ENCODE measurements at regions not wholly inside any gene's neighbourhood (a gene's known extent, or its start where the extent isn't known, plus 50 kb on each side); places are given as distances from the start of the nearest gene placed in this dataset.

DNA sequence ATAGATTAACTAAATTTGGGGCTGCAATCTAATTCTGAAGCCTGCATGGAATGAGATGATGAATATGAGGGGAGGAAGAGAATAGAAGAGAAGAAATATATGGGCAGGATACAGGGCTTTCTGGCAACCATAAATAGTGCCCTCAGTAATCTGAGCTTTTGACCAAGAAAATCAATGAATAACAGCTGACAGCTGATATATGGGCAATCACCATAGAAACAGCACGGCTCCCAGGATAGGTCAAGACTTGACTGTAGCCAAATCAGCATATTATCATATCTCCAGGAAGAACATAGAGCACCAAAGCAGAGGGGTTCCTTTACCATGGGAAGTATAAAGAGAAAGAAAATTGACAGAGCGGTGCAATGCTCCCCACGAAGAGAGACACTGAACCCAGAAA lies 643.8 kb upstream of the TENM4 start:
- peak; percentile 90 to 92 for DNase-seq

DNA sequence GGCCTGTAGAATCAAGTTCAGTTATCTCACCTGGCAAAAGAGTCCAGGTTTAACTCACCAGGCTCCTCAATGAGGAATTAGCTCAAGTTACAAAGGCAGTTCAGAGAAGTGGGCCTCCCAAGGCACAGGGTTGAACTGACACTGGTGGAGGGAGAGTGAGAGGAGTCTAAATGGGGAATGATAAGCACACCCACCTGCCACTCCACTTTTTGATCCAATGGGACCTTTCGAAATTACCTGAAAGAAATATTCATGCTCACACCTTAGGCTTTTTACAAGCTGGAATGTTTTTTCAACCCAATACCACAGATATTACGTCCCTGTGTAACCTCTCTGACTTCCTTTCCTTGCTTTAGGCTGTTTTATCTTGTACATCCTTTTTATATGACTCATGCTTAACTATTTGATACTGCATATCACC lies 642.7 kb upstream of the TENM4 start:
- DNase-seq, result peak; percentile 38 to 46

DNA sequence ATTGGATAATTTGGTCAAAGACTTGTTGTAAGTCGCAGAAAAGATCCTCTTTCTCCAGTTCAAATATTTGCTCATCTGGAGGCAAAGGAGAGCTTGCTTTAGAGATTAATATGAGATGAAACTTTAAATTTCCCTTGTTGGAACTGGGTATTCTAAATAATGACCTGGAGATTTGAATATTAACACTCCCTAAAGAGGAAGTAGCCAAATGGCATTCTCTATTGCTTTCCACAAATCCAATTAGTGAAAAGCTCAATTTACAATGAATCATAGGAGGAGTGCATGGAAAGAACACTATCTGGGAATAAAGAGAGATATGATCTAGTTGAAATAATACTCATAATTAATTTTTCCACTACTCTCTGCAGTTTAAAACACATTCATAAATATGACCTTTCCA lies 641.6 kb upstream of the TENM4 start:
- DNase-seq, result peak in 1 of 2 experiments; percentile 39

DNA sequence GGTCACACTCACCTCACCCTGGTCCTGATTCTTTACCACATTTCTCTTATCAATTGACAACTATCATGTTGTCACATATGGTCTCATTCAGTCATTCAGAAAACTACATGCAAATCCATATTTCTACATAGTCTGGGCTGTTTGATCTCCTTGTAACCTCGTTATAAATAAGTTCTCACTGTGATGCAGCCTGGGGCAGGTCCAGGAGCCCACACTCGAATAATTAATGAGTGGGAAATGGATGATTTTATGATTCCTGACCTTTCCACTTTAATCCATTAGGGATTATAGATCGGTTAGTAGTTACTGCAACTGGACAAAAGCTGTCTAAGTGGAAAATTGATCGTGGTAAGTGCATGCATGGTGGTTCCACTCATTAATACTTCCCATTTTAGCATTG lies 636.3 kb upstream of the TENM4 start:
- peak in 1 of 2 experiments; percentile 22 for DNase-seq

DNA sequence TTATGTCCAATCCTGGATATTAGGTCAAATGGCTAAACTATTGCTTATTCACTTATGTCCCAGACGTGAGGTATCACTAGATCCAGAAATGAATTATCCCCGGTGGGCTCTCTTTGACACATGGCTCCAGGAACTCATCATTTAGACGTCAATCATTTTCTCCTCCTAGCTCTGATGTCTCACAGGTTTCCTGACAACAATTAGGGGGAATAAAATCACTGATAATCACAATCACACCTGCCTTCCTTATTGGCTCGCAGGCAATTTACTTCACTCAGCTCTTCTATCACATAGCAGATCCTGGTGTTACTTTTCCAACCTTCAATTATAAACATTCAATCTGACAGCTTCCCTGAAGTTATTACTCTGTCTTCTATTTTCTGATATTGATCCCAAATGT lies 634.0 kb upstream of the TENM4 start:
- no peak for DNase-seq

DNA sequence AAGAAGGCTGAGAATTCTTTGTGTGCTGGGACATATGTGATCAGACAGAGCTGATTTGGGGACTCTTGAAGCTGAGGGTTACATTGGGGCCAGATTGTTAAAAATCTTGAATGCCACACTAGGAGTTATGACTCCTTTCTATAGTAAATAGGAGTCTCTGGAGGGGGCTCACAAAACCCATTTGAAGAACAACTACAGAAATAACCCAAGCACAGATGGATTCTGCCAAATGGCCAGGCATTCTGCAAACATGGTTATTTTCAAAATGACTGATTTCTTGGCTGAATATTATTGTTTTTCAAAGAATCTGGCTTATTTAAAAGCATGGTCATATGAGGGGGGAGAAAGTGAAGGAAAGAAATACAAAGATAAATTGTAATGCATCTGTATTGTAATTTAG lies 625.5 kb upstream of the TENM4 start:
- DNase-seq, result no peak

DNA sequence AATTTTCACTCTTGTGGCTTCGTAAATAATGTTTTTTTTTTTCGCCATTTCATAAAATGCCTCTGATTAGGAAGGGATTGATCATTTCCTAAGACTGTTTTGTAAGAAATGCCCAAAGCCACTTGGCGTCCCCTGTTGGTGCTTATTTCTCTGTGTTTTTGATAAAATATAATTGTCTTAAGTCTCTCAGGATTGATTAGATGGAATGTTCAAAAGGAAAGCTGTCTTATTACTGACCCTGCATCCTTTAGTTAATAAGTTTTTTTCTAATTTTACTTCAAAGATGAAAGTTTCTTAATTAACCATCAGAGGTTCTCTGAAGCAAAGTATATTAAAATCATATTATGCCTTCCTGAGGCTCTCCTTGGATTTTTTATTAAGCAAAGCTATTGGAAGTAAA lies 624.3 kb upstream of the TENM4 start:
- DNase-seq, result no peak

DNA sequence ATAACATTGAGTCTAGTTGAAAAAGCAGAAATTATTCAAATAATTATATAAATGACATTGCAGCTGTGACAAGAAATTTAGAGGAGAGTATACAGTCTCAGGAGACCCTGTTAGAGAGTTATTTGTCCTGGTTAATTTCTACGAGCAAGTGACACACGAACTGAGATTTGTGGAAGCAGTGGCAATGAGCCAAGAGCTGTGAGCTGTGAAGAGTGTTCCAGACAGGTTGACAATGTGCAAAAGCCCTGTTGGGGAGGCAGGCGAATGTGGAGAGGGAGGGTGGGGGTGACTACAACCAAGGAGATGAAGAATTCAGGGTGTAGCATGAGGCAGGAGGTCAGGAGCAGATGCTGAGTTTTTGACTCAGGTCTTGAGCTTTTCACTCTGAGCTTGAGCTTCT lies 620.2 kb upstream of the TENM4 start:
- DNase-seq, result no peak

DNA sequence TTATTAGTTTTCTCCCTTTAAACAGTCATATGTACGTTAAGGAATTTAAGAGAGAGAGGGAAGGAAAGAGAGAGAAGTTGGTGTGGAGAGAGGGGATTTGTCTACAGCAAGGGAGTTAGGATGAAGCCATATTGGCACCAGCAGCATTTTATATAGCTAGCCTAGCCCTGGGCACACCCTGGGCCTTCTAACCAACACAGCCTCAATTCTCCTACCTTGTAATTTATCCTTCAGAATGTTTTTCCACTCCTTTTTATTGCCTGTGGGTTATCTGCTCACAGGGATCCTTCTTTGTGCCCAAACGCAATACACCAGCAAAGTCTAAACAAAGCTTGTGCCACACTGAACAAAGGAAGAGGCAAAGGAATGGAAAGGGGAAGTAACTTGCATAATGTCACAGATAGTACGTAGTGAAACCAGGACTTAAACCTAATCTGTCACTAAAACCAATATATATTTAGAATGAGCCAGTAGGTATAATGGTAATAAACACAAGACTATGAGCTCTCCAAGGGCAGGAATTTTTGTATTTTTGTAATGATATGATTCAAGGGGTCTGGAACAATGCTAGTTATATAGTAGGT lies 613.8 kb upstream of the TENM4 start:
- DNase-seq, result no peak

DNA sequence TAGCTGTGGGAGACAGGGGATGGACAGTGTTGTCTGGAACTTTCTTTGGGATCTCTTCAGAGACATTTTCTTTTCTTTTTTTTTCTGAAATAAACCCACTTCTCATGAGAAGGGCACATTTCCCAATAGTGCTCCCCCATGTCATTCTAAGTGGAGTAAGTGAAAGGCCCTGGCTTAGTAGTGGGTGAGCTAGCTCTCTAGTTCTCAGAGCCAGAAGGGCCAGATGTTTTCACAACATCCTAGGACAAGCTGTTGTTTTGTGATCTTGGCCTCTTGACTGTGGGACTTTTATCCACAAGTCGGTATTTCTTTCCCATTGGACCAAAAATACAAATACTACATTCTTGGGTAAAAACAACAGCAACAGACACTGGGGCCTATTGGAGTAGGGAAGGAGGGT lies 607.7 kb upstream of the TENM4 start:
- no peak for DNase-seq

DNA sequence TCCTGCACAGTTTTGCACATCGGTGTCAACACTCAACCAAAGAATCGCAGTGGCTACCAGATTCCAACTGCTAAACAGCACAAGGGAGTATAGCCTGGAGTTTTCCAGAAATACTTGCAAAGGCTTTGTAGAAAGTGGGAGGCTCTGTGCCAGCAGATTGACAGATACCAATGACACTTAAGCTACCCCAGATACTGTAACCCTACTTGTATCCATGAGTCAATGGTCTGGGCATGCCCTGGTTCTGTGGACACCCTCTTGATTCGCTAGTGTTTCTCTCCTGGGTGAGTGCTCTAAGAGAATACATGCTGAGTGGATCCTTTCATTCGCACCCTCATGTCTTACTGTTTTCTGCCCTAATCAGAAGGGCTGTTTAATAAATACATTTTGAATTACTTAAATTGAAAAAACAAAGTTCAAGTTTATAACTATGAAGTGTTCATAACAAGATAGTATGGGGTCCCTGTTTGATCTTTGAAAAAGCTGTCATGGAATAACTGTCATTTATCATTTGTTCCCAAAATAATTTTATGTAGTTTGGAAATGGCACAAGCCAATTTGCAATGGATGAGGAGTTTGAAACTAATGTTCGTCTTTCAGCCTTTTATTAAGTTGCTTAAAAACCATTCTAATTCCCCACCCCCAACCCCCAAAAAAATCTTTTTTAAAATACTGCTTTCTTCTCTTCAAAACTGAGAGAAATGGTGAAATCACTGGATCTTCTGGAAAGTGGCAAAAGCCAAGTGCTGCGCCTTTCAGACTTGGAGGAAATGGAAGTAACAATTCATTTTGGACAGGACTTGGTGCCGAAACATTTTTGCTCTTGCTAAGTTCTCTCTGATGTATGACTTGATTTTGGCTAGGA lies 600.5 kb upstream of the TENM4 start:
- no peak for DNase-seq

DNA sequence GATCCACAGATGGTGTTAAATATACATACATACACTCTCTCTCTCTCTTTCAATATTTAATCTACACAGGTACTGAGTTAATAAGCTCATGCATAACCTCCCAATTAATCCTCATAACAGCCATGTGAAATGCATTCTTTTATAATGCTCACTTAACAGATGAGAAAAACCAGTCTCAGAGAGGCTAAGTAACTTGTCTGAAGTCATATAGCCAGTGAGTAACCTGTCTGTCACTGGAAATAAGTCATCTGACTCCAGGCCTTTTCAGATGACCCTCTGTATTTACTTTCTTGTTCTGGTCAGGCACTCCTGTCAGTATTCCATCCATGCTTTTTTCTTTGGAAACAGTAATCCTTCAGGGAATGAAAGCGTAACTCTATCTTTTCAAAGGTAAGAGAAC lies 594.0 kb upstream of the TENM4 start:
- DNase-seq, result no peak

DNA sequence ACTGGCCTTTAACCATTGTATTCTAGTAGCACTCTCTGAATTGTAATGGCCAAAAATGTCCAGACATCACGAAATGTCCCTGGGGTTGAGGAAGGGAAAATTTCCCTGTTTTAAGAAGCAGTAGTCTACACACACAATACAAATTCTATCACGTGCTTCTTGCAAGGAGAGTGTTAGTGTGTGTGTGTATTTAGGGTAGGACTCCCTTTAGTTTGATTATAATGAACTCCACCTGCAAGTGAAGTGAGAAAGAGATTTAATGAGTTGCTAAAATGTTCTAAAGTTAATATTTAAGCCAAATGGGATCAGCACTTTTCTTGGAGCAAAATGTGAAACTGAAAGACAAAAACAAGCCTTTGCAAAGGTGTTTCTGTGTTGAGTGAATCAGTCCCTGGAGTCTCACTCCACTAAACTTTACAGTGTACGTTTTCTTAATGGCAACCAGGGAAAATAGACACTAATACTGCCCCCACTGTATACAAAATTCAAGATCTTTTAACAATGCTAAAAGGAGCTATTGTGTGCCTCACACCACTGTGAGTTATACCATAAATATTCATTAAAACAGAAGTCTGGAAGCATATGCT lies 590.3 kb upstream of the TENM4 start:
- DNase-seq, result no peak

DNA sequence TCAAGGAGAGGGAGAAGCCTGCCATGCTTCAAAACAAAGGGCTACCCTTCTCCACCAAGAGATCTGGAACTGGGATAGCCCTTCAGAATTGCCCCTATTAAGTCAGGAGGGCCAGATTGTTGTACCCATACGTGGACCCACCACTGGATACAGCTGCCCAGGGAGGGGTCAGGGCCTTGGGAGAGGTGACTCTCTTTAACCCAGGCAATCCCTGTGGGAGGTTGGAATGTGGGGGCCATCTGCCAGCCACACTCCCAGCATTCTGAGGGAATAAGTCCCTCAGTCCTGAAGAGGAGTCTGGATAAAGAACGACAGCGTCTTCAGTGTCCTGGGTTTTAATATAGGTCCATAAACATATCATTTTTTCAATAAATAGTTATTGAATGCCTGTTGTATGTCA lies 588.2 kb upstream of the TENM4 start:
- DNase-seq, result no peak

DNA sequence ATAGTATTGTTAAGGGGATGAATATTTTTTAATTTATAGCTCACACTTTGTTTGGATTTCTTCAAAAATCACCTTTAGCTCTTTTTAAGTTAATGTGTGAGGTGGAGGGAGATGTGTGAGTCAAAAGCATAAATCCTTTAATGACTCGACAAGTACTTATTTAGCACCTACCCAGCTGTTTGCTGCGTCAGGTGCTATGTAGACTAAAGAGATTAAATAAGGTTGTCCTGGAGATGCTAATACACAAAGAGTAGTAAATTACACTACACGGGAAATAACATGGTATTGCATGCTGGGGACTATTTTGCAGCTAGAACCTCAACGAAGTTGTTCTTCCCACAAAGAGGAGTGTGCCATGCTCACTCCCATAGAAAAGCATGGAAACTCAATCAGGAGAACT lies 583.3 kb upstream of the TENM4 start:
- no peak for DNase-seq

DNA sequence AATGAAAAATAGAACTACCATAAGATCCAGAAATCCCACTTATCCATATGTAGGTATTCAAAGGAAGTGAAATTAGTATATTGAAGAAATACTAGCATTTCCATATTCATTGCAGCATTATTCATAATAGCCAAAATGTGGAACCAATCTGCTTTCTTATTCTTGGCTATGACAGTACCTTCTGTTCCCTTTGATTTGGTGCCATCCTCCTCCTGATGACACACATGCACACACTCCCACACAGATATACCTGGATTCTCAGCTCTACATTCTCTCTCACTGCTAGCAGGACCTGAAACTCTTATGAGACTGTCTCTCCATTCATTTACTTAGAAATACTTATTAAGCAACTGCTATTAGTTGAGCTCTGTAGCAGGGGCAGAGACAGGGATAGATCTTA lies 582.6 kb upstream of the TENM4 start:
- DNase-seq, result no peak

DNA sequence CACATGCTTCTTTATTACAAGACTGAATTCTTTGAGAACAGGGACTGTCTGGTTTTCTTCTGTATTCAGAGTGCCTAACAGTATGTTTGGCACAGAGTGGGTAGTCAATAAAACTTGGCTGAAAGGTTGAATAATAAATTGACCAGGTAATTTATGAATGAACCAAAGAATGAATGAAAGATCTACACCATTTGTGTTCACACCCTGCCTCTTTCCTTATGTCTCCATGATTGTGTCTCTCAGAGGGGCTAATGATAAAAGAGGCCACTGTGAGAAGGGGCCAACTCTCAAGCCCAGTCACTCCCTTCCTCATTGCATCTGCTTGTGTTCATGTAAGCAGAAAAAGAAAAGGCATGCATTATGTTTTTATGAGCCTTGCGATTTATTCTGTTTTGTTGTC lies 569.7 kb upstream of the TENM4 start:
- DNase-seq, result no peak

DNA sequence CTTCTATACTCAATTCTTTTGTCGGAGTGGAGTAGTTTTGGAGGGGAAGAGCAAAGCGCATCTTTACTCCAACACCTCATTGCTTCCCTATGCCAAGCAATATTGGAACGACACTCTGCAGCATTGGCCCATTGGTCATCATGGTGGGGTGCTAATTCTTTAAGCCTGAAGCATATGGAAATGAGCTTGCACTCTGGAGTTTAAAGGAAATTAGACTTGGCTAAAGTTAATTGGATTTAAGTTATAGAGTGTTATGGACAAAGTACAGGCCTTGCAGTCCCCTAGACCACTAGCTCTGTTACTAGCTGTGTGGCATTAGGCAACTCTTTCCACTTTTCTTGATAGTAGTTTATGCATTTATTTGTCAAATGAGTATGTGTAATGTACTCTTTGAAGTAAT lies 568.3 kb upstream of the TENM4 start:
- DNase-seq, result no peak

DNA sequence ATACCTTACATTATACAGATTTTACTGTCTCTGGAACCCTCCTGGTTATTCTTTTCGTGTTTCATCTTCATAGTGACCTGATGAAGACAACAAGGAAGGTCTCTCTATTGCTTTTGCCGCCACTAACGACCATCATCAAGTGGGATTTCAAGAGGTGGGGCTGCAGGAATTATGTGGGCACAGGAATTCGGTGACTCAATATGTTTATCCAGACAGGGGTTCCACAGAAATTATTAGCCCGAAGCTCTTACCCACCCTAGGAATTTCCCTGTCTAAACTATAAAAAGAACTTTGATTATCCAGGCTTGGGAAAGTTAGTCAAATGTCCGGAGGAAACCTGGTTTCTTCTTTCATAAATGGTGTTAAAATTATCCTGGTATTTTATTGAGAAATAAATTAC lies 566.8 kb upstream of the TENM4 start:
- no peak for DNase-seq

DNA sequence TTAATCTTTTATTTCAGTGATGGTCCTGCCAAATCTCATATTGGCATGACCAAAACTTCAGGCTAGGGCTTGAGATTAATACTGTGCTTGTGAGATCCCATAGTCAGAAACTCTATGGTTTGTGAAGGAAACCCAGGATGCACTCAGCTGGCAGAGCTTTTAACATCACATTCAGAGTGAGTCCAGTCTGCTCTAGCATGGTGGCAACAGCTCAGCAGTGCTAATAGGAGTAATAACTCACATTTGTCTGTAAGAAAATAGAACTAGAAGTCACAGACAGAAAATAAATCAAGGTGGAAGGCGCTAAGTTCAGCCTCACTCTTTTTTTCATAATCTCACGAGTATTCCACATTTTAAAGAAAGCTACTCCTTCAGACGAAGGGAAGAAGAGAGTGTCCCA lies 549.3 kb upstream of the TENM4 start:
- no peak for DNase-seq

DNA sequence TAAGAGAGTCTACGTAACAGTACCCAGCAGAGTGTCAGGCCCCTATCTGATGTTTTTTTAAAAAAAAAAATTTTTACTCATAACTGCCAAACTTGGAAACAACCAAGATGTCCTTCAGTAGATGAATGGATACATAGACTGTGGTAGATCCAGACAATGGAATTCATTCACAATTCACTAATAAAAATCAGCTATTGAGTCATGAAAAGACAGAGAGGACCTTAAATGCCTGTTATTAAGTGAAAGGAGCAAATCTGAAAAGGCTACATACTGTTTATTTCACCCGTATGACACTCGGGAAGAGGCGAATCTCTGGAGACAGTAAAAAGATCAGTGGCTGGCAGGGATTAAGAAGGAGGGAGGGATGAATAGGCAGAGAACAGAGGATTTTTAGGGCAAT lies 541.4 kb upstream of the TENM4 start:
- DNase-seq, result no peak

DNA sequence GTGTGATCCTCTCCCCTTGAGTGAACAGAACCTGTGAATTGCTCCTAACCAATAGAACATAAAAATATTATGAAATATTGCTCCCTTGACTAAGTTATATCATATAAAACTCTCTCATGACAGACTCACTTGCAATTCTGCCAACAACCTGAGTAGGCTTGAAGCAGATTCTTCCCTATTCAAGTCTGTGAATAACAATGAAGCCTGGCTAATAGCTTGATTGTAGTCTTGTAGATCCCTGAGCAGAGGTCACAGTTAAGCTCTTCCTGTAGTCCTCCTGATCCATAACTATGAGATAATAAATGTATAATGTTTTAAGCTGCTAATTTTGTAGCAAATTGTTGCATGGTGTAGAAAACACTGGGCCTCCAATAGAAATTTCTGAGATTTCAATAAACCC lies 540.1 kb upstream of the TENM4 start:
- no peak for DNase-seq

DNA sequence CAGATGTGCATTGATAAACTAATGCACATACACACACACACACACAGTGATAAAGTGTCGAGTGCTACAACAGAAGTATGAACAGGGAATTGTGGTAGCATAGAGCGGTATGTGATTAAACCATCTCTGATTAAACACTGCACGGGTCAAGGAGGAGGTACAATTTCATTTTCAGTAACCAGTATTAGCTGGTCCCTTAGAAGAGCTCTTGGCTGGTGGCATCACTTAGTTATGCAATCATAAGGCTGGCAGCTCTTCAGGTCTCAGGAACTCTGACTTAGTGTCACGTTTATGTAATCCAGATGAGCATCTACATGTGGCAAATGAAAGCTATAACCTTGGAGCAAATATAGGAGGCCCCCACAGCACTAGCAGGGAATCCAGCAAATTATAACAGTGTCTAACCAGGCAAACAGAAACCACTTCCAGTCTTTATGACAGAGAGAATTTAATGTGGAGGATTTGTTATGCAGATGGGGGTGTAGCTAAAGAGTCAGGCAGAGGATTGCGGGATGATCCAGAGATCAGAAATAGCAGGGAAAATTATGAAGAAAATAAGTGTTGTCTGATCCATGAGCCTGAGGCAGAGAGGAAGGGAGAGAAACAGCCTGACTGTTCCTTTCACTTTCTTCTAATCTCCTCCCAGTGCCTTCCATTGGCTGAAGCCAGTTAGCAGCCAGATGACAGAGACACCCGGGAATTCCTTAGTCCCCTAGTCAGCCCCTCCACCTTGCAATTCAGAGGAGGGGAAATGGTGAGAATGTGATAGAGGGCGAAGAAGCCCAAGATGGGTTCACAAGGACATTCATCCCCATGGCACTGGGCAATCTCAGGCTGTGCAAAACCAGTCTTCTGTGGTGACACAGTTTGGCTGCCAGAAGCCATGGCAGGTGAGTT lies 533.1 kb upstream of the TENM4 start:
- peak; percentile 31 to 49 for DNase-seq

Measured in NCI-H526 (cell line).